HG02678 (cell line): ENCODE measurements at regions not wholly inside any gene's neighbourhood (a gene's known extent, or its start where the extent isn't known, plus 50 kb on each side); places are given as distances from the start of the nearest gene placed in this dataset.

ENCODE experiments used
- ATAC-seq: cut with Tn5 transposase; IDR thresholded peaks from one replicate; pipeline ENCODE4 v1.9.1; 2021; ENCODE audit warnings: mild to moderate bottlenecking, moderate library complexity; ENCODE audit not compliant: unreplicated experiment

DNA sequence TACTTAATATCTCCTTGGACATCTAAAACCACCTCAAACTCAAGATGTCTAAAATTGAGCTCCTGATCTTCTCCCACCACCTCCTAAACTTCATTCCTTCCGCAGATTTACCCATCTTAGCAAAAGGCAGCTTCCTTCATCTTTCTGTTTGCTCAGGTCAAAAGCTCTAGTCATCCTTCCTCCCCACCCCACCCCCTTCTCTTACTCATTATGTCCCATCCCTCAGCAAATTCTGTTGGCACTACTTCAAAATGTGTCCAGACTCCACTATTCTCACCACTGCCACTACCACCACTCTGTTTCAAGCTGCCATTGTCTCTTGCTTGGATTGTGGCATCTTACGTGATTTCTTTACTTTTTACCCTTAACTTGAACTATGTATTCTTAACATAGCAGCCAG, 59.2 kb upstream of the ZDHHC17 start:
- ATAC-seq: no peak

DNA sequence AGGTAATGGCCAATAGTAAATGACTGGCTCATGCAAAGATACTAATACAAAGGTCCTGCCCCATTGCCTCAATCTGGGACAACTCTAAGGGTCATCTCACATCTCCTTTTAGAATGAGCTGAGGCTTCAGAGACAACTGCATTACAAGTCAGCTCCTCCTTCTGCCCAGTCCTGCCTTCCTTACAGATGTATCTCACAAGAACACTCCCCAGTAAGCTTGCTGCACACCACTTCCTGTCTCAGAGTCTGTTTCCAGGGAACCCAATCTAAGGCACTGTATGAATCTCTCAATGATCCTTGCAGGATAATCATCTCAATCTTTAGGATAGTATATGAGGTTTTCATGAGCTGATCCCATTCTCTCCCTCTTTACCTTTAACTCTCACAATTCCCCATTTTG, 57.8 kb upstream of the ZDHHC17 start:
- ATAC-seq: no peak

DNA sequence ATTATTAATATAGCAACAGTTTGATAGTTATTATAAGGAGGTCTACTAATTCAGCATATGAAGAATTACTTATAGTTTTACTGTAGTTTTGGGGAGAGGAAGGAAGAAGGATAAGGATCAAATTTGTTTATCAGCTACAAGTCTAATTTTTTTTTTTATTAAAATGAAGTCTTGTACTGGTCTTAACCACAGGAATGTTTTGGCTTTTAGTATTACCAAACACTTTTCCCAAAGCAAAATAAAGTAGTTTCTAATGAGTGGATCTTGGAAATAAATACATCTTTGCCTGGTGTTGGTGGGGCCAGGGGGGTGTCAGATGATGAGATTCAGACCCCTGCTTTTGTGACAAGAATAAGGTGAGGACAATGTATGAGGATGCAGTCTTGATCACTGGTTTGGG, 57.2 kb upstream of the ZDHHC17 start:
- no peak for ATAC-seq

DNA sequence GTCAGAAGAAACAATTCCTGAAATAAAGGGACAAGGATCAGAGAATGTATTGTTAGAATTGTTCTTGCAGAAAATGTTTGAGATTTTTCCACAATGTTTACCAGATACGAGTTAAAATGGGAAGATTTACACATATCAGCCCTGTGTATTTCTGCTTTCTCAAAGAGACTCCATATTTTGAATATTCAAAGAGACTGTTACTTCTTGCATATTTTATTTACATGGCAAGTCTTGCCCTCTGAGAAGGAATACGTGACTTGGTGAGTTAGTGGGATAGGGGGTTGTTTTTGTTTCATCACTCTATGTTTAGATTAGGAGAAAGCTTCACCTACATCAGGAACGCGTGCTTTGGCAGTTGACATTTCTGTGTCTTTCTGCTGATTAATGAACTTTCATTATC, 56.1 kb upstream of the ZDHHC17 start:
- no peak for ATAC-seq

DNA sequence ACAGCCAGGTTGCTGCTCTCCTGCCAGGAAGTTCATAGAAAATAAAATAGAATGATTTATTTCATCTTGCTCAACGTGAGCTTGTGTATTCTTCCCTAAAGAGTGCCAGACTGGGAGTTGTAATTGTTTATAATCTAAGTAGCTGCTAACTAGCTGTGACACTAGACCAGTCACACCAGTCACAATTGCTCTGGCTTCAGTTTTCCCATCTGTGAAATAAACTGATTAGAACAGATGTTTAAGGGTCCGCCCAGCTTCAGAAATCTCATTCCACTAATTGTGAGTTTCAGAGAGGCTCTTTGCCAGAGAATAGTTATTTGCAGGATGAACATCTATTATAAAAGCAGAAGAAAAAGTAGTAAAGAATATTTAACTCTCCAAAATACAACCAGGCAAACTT, 55.6 kb upstream of the ZDHHC17 start:
- no peak for ATAC-seq

DNA sequence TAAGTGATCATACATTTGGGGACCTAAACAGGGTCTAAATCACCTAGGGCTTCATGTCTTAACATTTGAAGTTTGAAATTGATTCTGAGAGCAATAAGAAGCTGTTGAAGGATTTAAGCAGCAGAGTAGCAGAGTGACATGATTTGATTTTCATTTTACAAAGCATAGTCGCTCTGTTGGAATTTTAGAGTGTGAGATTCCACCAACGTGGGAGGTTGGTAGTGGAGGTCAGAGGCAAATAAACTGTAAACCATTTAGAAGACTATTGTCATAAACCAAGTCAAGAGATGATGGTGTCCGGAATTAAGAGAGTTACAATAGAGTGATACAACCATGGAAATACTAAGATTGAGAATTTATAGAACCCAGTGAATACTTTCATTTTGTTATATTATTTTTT, 52.7 kb upstream of the ZDHHC17 start:
- no peak for ATAC-seq

DNA sequence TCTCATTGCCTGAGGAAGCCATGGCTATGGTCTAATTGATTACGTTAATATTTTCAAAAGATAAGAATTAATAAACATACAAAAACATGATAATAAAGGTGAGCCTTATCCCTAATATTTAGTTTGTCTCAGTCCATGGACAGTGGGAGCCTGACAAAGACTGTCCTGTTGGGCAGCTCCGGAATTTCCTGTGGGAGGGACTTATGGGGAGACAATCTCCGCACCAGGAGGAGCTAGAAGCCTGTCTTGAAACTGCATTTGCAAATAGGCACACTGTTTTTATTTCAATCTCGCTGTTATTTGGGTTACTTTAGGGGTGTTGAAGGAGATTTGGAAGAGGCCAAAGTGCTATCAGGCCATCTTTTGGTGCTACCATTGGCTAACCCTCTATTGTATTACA, 50.8 kb upstream of the ZDHHC17 start:
- no peak for ATAC-seq

DNA sequence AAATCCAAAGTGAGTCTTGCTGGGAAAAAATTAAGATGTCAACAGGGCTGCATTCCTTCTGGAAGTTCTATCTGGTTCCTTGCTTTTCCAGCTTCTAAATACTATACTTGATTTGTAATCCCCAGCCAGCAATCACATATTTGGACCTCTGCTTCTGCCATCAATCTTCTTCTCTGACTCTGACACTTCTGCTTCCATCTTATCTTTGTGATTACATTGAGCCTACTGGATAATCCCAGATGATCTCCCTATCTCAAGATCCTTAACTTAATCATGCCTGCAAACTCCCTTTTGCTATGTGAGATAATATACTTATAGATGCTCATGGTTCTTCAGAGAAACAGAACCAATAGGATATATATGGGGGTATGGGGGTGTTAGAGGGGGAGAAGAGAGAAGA, 49.9 kb upstream of the ZDHHC17 start:
- ATAC-seq: no peak
